ENCODE measurements at regions not wholly inside any gene's neighbourhood (a gene's known extent, or its start where the extent isn't known, plus 50 kb on each side); places are given as distances from the start of the nearest gene placed in this dataset.

- no peak overlapping the region for H3K4me2 ChIP-seq (ENCODE audit: low read length)
- no peaks in the 10 kb centered on the region for H3K79me2 ChIP-seq (ENCODE audit: insufficient read depth, low read length)
- no peaks in the 10 kb centered on the region for H4K20me1 ChIP-seq (ENCODE audit: insufficient read depth, low read length)
- H3K9me2 ChIP-seq (ENCODE audit: low read depth, low read length) = no peaks in the 10 kb centered on the region
- H3K4me1 ChIP-seq (ENCODE audit: insufficient read depth, low read length, severe bottlenecking) = no peaks in the 10 kb centered on the region
- no peak overlapping the region for H3K4me3 ChIP-seq (ENCODE audit: low read depth, low read length, poor library complexity, severe bottlenecking)
- H3K27me3 ChIP-seq (ENCODE audit: insufficient read depth, low read length) = no peaks in the 10 kb centered on the region
- no peak overlapping the region for H2AFZ ChIP-seq (ENCODE audit: low read length)
- no peak overlapping the region for H3K27ac ChIP-seq (ENCODE audit: low read depth, low read length, poor library complexity, severe bottlenecking)
- TF ChIP-seq CTCF (IDR thresholded peaks at IDR 0.05; ENCODE audit: low read length) (no peak), EZH2 (IDR thresholded peaks at IDR 0.05; ENCODE audit: borderline replicate concordance, low read length) (no peak)
- H3K36me3 ChIP-seq (ENCODE audit: insufficient read depth, low read length) = no peaks in the 10 kb centered on the region
- H3K9me3 ChIP-seq (ENCODE audit: low read length) = no peaks in the 10 kb centered on the region
- H3K9ac ChIP-seq (ENCODE audit: low read length) = no peak overlapping the region
- H3F3A ChIP-seq (ENCODE audit: insufficient read depth, low read length) = no peaks in the 10 kb centered on the region
These were observed 1148.5 kb downstream of the PLA2G4A start for GRCh38 chr1:187977298-187977697.

- Histone ChIP-seq H3F3A (ENCODE audit: insufficient read depth, low read length) (no peaks in the 10 kb centered on the region), H3K9me3 (ENCODE audit: low read length) (no peaks in the 10 kb centered on the region), H2AFZ (ENCODE audit: low read length) (no peak overlapping the region), H3K4me2 (ENCODE audit: low read length) (no peak overlapping the region), H3K79me2 (ENCODE audit: insufficient read depth, low read length) (no peaks in the 10 kb centered on the region), H3K27ac (ENCODE audit: low read depth, low read length, poor library complexity, severe bottlenecking) (no peak overlapping the region), H4K20me1 (ENCODE audit: insufficient read depth, low read length) (no peaks in the 10 kb centered on the region), H3K27me3 (ENCODE audit: insufficient read depth, low read length) (no peaks in the 10 kb centered on the region), H3K4me3 (ENCODE audit: low read depth, low read length, poor library complexity, severe bottlenecking) (no peak overlapping the region), H3K9ac (ENCODE audit: low read length) (no peak overlapping the region), H3K9me2 (ENCODE audit: low read depth, low read length) (no peaks in the 10 kb centered on the region), H3K36me3 (ENCODE audit: insufficient read depth, low read length) (no peaks in the 10 kb centered on the region), H3K4me1 (ENCODE audit: insufficient read depth, low read length, severe bottlenecking) (no peaks in the 10 kb centered on the region)
- TF ChIP-seq CTCF (IDR thresholded peaks at IDR 0.05; ENCODE audit: low read length) (no peak), EZH2 (IDR thresholded peaks at IDR 0.05; ENCODE audit: borderline replicate concordance, low read length) (no peak)
These were observed 1156.6 kb downstream of the PLA2G4A start for GRCh38 chr1:187985145-187985896.

DNA sequence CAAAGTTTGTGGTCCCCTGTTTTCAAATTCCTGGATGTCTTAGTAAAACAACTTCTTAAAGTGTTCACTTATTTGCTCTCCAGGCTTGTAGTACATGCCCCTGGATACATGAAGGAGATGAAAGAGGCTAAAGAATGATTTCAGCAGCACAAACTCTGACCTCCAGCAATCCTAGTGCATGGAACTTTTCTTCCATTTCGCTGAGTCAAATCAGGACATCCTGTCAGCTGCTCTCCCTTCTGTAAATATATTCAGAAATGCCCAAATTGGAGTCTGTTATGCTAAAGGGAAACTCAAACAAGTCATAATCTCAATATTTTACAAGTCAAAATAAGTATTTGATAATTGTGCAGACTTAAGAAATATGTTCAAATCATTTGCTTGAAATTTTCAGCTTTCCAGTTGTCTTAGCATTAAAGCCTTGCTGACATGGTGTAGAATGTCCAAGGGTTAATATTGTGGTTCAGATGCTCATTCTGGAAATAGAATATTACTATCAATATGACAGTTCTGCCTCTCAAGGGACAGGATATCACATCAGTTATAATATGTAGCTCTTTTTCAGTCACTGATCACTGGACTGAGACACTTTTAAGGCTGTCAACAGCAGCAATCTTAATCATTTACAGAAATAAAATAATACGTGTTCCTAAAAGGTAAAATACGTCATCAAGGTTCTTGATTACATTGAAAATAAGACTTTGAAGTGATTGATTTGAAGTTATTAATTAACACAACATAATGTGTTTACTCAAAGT lies 1157.3 kb downstream of the PLA2G4A start:
- Histone ChIP-seq H3F3A (ENCODE audit: insufficient read depth, low read length) (no peaks in the 10 kb centered on the region), H4K20me1 (ENCODE audit: insufficient read depth, low read length) (no peaks in the 10 kb centered on the region), H3K27me3 (ENCODE audit: insufficient read depth, low read length) (no peaks in the 10 kb centered on the region), H3K79me2 (ENCODE audit: insufficient read depth, low read length) (no peaks in the 10 kb centered on the region), H2AFZ (ENCODE audit: low read length) (no peak overlapping the region), H3K9me2 (ENCODE audit: low read depth, low read length) (no peaks in the 10 kb centered on the region), H3K4me2 (ENCODE audit: low read length) (no peak overlapping the region), H3K9me3 (ENCODE audit: low read length) (no peaks in the 10 kb centered on the region), H3K27ac (ENCODE audit: low read depth, low read length, poor library complexity, severe bottlenecking) (no peak overlapping the region), H3K4me1 (ENCODE audit: insufficient read depth, low read length, severe bottlenecking) (no peaks in the 10 kb centered on the region), H3K4me3 (ENCODE audit: low read depth, low read length, poor library complexity, severe bottlenecking) (no peak overlapping the region), H3K36me3 (ENCODE audit: insufficient read depth, low read length) (no peaks in the 10 kb centered on the region), H3K9ac (ENCODE audit: low read length) (no peak overlapping the region)
- TF ChIP-seq EZH2 (IDR thresholded peaks at IDR 0.05; ENCODE audit: borderline replicate concordance, low read length) (no peak), CTCF (IDR thresholded peaks at IDR 0.05; ENCODE audit: low read length) (no peak)
